ENCODE measurements at regions not wholly inside any gene's neighbourhood (a gene's known extent, or its start where the extent isn't known, plus 50 kb on each side); places are given as distances from the start of the nearest gene placed in this dataset.

DNA sequence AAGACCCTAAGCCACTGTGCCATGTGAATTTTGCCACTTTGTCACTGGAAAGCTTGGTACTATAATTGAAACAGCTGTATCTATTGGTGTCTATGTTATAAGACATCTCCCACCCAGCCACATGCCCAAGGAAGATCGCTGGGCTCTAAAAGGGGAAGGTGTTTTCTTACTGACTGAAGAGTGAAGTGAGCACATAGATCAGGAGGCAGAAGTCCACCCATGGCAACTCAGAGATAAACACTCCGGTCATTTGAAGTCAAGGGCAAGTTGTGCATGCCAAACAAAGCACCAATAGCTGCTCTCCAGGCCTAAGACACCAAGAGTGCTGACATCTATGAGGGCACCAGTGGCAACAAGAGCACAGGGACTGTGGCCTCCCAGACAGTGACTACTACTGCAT is 153.8 kb downstream of the KCTD12 start:
- no peak overlapping the region for H3K27ac ChIP-seq (ENCODE audit: low read depth in 2 of 2, low read length in 2 of 2)
- FAIRE-seq (no peak), DNase-seq (no peak)
- TF ChIP-seq, protein P1, sequence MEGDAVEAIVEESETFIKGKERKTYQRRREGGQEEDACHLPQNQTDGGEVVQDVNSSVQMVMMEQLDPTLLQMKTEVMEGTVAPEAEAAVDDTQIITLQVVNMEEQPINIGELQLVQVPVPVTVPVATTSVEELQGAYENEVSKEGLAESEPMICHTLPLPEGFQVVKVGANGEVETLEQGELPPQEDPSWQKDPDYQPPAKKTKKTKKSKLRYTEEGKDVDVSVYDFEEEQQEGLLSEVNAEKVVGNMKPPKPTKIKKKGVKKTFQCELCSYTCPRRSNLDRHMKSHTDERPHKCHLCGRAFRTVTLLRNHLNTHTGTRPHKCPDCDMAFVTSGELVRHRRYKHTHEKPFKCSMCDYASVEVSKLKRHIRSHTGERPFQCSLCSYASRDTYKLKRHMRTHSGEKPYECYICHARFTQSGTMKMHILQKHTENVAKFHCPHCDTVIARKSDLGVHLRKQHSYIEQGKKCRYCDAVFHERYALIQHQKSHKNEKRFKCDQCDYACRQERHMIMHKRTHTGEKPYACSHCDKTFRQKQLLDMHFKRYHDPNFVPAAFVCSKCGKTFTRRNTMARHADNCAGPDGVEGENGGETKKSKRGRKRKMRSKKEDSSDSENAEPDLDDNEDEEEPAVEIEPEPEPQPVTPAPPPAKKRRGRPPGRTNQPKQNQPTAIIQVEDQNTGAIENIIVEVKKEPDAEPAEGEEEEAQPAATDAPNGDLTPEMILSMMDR (IDR thresholded peaks at IDR 0.05; ENCODE audit: borderline replicate concordance, extremely low read depth, insufficient read depth), result no peak
- intact Hi-C loops (cut with DNase I), result no loop called here
- H3K4me3 ChIP-seq (ENCODE audit: low read length in 3 of 3), result no peak overlapping the region
- no peaks in the 10 kb centered on the region for H3K27me3 ChIP-seq (ENCODE audit: control insufficient read depth, insufficient read depth, low read length)
- no peak overlapping the region for H3K9ac ChIP-seq (ENCODE audit: low read length in 3 of 3)
- no peaks in the 10 kb centered on the region for H3K4me1 ChIP-seq (ENCODE audit: control insufficient read depth in 2 of 3, insufficient read depth in 2 of 3, low read depth in 1 of 3, low read length in 3 of 3)
- H3K36me3 ChIP-seq (ENCODE audit: control insufficient read depth in 2 of 3, insufficient read depth in 3 of 3, low read length in 3 of 3), result no peaks in the 10 kb centered on the region
- peaks cover 0 to 3% (median 0%) of the 10 kb centered on the region in 3 donors for H3K9me3 ChIP-seq (ENCODE audit: control insufficient read depth in 2 of 3, insufficient read depth in 1 of 3, low read length in 3 of 3)

DNA sequence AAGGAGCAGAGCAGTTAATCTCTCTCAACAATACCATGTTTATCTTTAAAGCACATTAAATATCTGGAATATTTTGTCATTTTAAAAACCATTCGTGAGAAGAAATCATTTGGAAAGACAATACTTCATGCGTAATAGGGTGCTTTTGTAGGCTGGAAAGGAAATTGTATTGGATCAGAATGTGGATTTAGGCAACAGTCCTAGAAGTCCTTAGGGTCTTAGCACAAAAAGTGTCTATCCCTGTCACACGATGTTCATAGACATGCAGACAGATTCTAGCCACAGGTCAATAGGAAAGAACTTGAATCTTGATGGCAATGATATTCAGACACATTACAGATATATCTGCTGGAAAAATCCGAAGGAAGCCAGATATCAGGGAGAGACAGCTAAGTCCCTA is 156.0 kb downstream of the KCTD12 start:
- H3K36me3 ChIP-seq (ENCODE audit: control insufficient read depth in 2 of 3, insufficient read depth in 3 of 3, low read length in 3 of 3), result no peaks in the 10 kb centered on the region
- H3K9me3 ChIP-seq (ENCODE audit: control insufficient read depth in 2 of 3, insufficient read depth in 1 of 3, low read length in 3 of 3), result peaks cover 0 to 3% (median 0%) of the 10 kb centered on the region in 3 donors
- H3K4me1 ChIP-seq (ENCODE audit: control insufficient read depth in 2 of 3, insufficient read depth in 2 of 3, low read depth in 1 of 3, low read length in 3 of 3), result no peaks in the 10 kb centered on the region
- DNase-seq, result no peak
- no peak overlapping the region for H3K27ac ChIP-seq (ENCODE audit: low read depth in 2 of 2, low read length in 2 of 2)
- no peak overlapping the region for H3K9ac ChIP-seq (ENCODE audit: low read length in 3 of 3)
- no peaks in the 10 kb centered on the region for H3K27me3 ChIP-seq (ENCODE audit: control insufficient read depth, insufficient read depth, low read length)
- TF ChIP-seq, protein P1 (IDR thresholded peaks at IDR 0.05; ENCODE audit: borderline replicate concordance, extremely low read depth, insufficient read depth), result no peak
- no peak overlapping the region for H3K4me3 ChIP-seq (ENCODE audit: low read length in 3 of 3)
- intact Hi-C loops (cut with DNase I), result no loop called here
- FAIRE-seq, result no peak

DNA sequence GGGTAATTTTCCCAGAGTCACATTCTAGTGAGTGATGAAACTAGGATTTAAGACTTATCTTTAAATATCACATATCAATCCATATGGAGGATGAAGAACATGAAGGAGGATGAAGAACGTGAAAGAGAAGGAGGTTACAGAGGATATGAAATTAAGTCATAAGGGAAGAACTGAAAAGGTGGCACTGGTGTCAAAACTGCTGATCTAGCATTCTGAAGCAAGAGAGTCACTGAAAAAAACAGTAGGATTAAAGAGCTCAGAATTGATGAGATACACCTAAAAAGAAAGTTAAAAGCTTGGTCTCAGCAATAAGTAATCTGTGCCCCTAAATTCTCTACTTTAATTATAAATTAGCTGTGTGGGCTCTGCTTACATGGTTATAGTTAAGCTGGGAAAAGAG is 156.5 kb downstream of the KCTD12 start:
- Histone ChIP-seq H3K36me3 (ENCODE audit: control insufficient read depth in 2 of 3, insufficient read depth in 3 of 3, low read length in 3 of 3) (no peaks in the 10 kb centered on the region), H3K9ac (ENCODE audit: low read length in 3 of 3) (no peak overlapping the region), H3K4me3 (ENCODE audit: low read length in 3 of 3) (no peak overlapping the region), H3K9me3 (ENCODE audit: control insufficient read depth in 2 of 3, insufficient read depth in 1 of 3, low read length in 3 of 3) (peaks cover 0 to 3% (median 0%) of the 10 kb centered on the region in 3 donors), H3K4me1 (ENCODE audit: control insufficient read depth in 2 of 3, insufficient read depth in 2 of 3, low read depth in 1 of 3, low read length in 3 of 3) (no peaks in the 10 kb centered on the region), H3K27ac (ENCODE audit: low read depth in 2 of 2, low read length in 2 of 2) (no peak overlapping the region), H3K27me3 (ENCODE audit: control insufficient read depth, insufficient read depth, low read length) (no peaks in the 10 kb centered on the region)
- intact Hi-C loops (cut with DNase I), result no loop called here
- TF ChIP-seq, protein P1 (IDR thresholded peaks at IDR 0.05; ENCODE audit: borderline replicate concordance, extremely low read depth, insufficient read depth), result no peak
- FAIRE-seq, result no peak
- DNase-seq, result no peak

DNA sequence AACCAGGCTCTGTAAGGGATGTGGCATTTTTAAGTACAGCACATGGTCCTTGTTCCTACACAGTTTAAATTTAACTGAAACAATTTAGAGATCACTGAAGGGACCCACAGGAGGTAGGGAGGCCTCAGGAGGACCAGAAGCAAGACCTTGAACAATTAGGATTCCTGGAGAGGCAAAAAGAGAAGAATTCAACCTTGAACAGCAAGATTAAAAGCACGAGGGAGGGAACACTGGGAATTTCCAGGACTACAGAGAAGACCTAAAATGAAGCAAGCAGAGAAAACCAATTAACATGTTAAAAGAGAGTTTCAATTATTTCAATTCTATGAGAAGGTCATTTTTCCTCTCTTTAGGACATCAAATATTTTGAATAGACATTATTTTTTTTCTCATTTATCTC is 160.3 kb downstream of the KCTD12 start:
- Histone ChIP-seq H3K36me3 (ENCODE audit: control insufficient read depth in 2 of 3, insufficient read depth in 3 of 3, low read length in 3 of 3) (no peaks in the 10 kb centered on the region), H3K4me1 (ENCODE audit: control insufficient read depth in 2 of 3, insufficient read depth in 2 of 3, low read depth in 1 of 3, low read length in 3 of 3) (no peaks in the 10 kb centered on the region), H3K9me3 (ENCODE audit: control insufficient read depth in 2 of 3, insufficient read depth in 1 of 3, low read length in 3 of 3) (peaks cover 0 to 3% (median 0%) of the 10 kb centered on the region in 3 donors), H3K9ac (ENCODE audit: low read length in 3 of 3) (no peak overlapping the region), H3K4me3 (ENCODE audit: low read length in 3 of 3) (no peak overlapping the region), H3K27me3 (ENCODE audit: control insufficient read depth, insufficient read depth, low read length) (no peaks in the 10 kb centered on the region), H3K27ac (ENCODE audit: low read depth in 2 of 2, low read length in 2 of 2) (no peak overlapping the region)
- TF ChIP-seq, protein P1 (IDR thresholded peaks at IDR 0.05; ENCODE audit: borderline replicate concordance, extremely low read depth, insufficient read depth), result no peak
- intact Hi-C loops (cut with DNase I), result no loop called here
- no peak for FAIRE-seq
- DNase-seq, result no peak

Data from kidney (tissue), 13 donors.